Stimulated activated CD8-positive, alpha-beta memory T cell treated with anti-CD3 and anti-CD28 coated beads, Interleukin-15, amount 100 ng/mL, for 48 hours (primary cell): ENCODE measurements at regions not wholly inside any gene's neighbourhood (a gene's known extent, or its start where the extent isn't known, plus 50 kb on each side); places are given as distances from the start of the nearest gene placed in this dataset.
"Not testable (repeated sequence)": the region's sequence is repeated elsewhere in the genome, so short reads cannot be mapped to it uniquely, and the experiment has no call there.

Source experiments
- DNase-seq, 2 donors: peaks; one replicate each; pipeline ENCODE4 v3.0.0-alpha.2; 2020; ENCODE audit warnings: low read depth in 2 of 2

GRCh38 chr18:75857558-75857957, 430.1 kb upstream of the SMIM21 start:
- no peak for DNase-seq

- no peak for DNase-seq
These were observed 427.3 kb upstream of the SMIM21 start for GRCh38 chr18:75854808-75855207.

GRCh38 chr18:75854174-75854573, 426.7 kb upstream of the SMIM21 start:
- DNase-seq = no peak

GRCh38 chr18:75846321-75846720, 418.8 kb upstream of the SMIM21 start:
- no peak for DNase-seq

- DNase-seq = no peak
These were observed 417.9 kb upstream of the SMIM21 start for GRCh38 chr18:75845413-75845812.

GRCh38 chr18:75844146-75844545, 416.6 kb upstream of the SMIM21 start:
- DNase-seq = no peak

GRCh38 chr18:75840131-75840530, 412.6 kb upstream of the SMIM21 start:
- DNase-seq = no peak

GRCh38 chr18:75839686-75840085, 412.2 kb upstream of the SMIM21 start:
- not testable (repeated sequence) for DNase-seq

- DNase-seq = no peak
These were observed 411.5 kb upstream of the SMIM21 start for GRCh38 chr18:75839041-75839440.

GRCh38 chr18:75837316-75837715, 409.8 kb upstream of the SMIM21 start:
- no peak for DNase-seq

GRCh38 chr18:75836516-75836915, 409.0 kb upstream of the SMIM21 start:
- DNase-seq = no peak

- DNase-seq = no peak
These were observed 404.5 kb upstream of the SMIM21 start for GRCh38 chr18:75831960-75832359.

- no peak for DNase-seq
These were observed 403.3 kb upstream of the SMIM21 start for GRCh38 chr18:75830828-75831227.

GRCh38 chr18:75829091-75829490, 401.6 kb upstream of the SMIM21 start:
- DNase-seq = no peak

- no peak for DNase-seq
These were observed 400.9 kb upstream of the SMIM21 start for GRCh38 chr18:75828379-75828778.

GRCh38 chr18:75827751-75828287, 400.3 kb upstream of the SMIM21 start:
- DNase-seq = no peak

- DNase-seq = no peak
These were observed 397.2 kb upstream of the SMIM21 start for GRCh38 chr18:75824661-75825060.

- DNase-seq = no peak
These were observed 396.0 kb upstream of the SMIM21 start for GRCh38 chr18:75823471-75823870.

GRCh38 chr18:75818383-75818782, 390.9 kb upstream of the SMIM21 start:
- DNase-seq = no peak

GRCh38 chr18:75815767-75816166, 388.3 kb upstream of the SMIM21 start:
- DNase-seq = no peak

- DNase-seq = no peak
These were observed 385.3 kb upstream of the SMIM21 start for GRCh38 chr18:75812761-75813160.

GRCh38 chr18:75810961-75811551, 383.6 kb upstream of the SMIM21 start:
- DNase-seq = no peak

- DNase-seq = no peak
These were observed 383.0 kb upstream of the SMIM21 start for GRCh38 chr18:75810516-75810915.

GRCh38 chr18:75809926-75810255, 382.4 kb upstream of the SMIM21 start:
- DNase-seq = no peak
